Smooth muscle cell (in vitro differentiated cells): ENCODE measurements at regions not wholly inside any gene's neighbourhood (a gene's known extent, or its start where the extent isn't known, plus 50 kb on each side); places are given as distances from the start of the nearest gene placed in this dataset.

Experiments
- DNase-seq: peaks from one replicate; lab custom pipeline; 2025; ENCODE audit not compliant: unreplicated experiment; lab: John Stamatoyannopoulos, UW
- H2AFZ ChIP-seq: fragments of 200-600 bp; sonication (generic); 2 replicates; pipeline ENCODE4 v1.6.0; 2016; ENCODE audit warnings: antibody characterized with exemption, low read depth, mild to moderate bottlenecking
- H3F3A ChIP-seq: fragments of 200-600 bp; sonication (generic); 2 replicates; pipeline ENCODE4 v1.6.0; 2017; ENCODE audit warnings: antibody characterized with exemption, low read depth
- H3K27ac ChIP-seq: fragments of 200-600 bp; sonication (generic); 2 replicates; pipeline ENCODE4 v1.5.1; 2016; ENCODE audit warnings: low read depth, mild to moderate bottlenecking
- H3K27me3 ChIP-seq: fragments of 200-600 bp; sonication (generic); 2 replicates; pipeline ENCODE4 v1.6.1; 2016; ENCODE audit warnings: low read depth, mild to moderate bottlenecking
- H3K36me3 ChIP-seq: fragments of 200-600 bp; sonication (generic); 2 replicates; pipeline ENCODE4 v1.5.1; 2016; ENCODE audit warnings: low read depth
- H3K4me1 ChIP-seq: fragments of 200-600 bp; sonication (generic); 2 replicates; pipeline ENCODE4 v1.5.1; 2016; ENCODE audit warnings: low read depth
- H3K4me2 ChIP-seq: fragments of 200-600 bp; sonication (generic); 2 replicates; pipeline ENCODE4 v1.6.0; 2016; ENCODE audit warnings: mild to moderate bottlenecking
- H3K4me3 ChIP-seq: fragments of 200-600 bp; sonication (generic); 2 replicates; pipeline ENCODE4 v1.5.1; 2016; ENCODE audit warnings: mild to moderate bottlenecking
- H3K79me2 ChIP-seq: fragments of 200-600 bp; sonication (generic); 2 replicates; pipeline ENCODE4 v1.6.0; 2016; ENCODE audit warnings: low read depth, mild to moderate bottlenecking
- H3K9ac ChIP-seq: fragments of 200-600 bp; sonication (generic); 2 replicates; pipeline ENCODE4 v1.6.0; 2016; ENCODE audit warnings: low read depth
- H3K9me3 ChIP-seq: fragments of 200-600 bp; sonication (generic); replicated peaks from 2 replicates; pipeline ENCODE4 v1.5.1; 2016; ENCODE audit warnings: low read depth
- H4K20me1 ChIP-seq: fragments of 200-600 bp; sonication (generic); 2 replicates; pipeline ENCODE4 v1.6.0; 2016; ENCODE audit warnings: low read depth
- WGBS: methylation state at CpG from one replicate; pipeline ENCODE4 v1.1.7; 2016; ENCODE audit warnings: low lambda C conversion rate; 5-methylcytosine and 5-hydroxymethylcytosine counted together
- TF ChIP-seq, protein P1 (sequence below): fragments of 200-600 bp; sonication (generic); IDR thresholded peaks from 2 replicates; pipeline ENCODE4 v1.5.1; 2017; ENCODE audit warnings: borderline replicate concordance, mild to moderate bottlenecking, antibody characterized with exemption; ENCODE audit not compliant: insufficient read depth, poor library complexity, severe bottlenecking

- peak overlapping the region; percentile 60 for H3K27ac ChIP-seq
- no peaks in the 10 kb centered on the region for H3K9me3 ChIP-seq
These were observed 250.0 kb upstream of the ADGRL2 start for GRCh38 chr1:81550753-81551152.

GRCh38 chr1:81549588-81550127 lies 251.1 kb upstream of the ADGRL2 start:
- TF ChIP-seq, protein P1, sequence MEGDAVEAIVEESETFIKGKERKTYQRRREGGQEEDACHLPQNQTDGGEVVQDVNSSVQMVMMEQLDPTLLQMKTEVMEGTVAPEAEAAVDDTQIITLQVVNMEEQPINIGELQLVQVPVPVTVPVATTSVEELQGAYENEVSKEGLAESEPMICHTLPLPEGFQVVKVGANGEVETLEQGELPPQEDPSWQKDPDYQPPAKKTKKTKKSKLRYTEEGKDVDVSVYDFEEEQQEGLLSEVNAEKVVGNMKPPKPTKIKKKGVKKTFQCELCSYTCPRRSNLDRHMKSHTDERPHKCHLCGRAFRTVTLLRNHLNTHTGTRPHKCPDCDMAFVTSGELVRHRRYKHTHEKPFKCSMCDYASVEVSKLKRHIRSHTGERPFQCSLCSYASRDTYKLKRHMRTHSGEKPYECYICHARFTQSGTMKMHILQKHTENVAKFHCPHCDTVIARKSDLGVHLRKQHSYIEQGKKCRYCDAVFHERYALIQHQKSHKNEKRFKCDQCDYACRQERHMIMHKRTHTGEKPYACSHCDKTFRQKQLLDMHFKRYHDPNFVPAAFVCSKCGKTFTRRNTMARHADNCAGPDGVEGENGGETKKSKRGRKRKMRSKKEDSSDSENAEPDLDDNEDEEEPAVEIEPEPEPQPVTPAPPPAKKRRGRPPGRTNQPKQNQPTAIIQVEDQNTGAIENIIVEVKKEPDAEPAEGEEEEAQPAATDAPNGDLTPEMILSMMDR = peak; percentile 43
- H3K27me3 ChIP-seq = no peaks in the 10 kb centered on the region
- no peaks in the 10 kb centered on the region for H3K79me2 ChIP-seq
- peaks cover 19% of the 10 kb centered on the region for H3K4me1 ChIP-seq
- no peak overlapping the region for H3K9ac ChIP-seq
- no peak overlapping the region for H2AFZ ChIP-seq
- DNase-seq = no peak
- no peaks in the 10 kb centered on the region for H3K9me3 ChIP-seq
- H3K36me3 ChIP-seq = no peaks in the 10 kb centered on the region
- H3K27ac ChIP-seq = no peak overlapping the region
- no peak overlapping the region for H3K4me3 ChIP-seq
- H3K4me2 ChIP-seq = no peak overlapping the region
- WGBS = 16% methylated on average over 1 of the region's 1 CpG
- H4K20me1 ChIP-seq = no peaks in the 10 kb centered on the region
- H3F3A ChIP-seq = peaks cover 4% of the 10 kb centered on the region

More at GRCh38 chr1:81550753-81551152, 250.0 kb upstream of the ADGRL2 start:
- Histone ChIP-seq H3K27me3 (no peaks in the 10 kb centered on the region), H3K36me3 (no peaks in the 10 kb centered on the region), H3K9ac (no peak overlapping the region), H2AFZ (no peak overlapping the region), H4K20me1 (no peaks in the 10 kb centered on the region), H3F3A (peaks cover 4% of the 10 kb centered on the region), H3K79me2 (no peaks in the 10 kb centered on the region), H3K4me1 (peaks cover 19% of the 10 kb centered on the region), H3K4me2 (no peak overlapping the region), H3K4me3 (no peak overlapping the region)
- WGBS = 76% methylated on average over 1 of the region's 1 CpG
- no peak for DNase-seq
- TF ChIP-seq, protein P1 = no peak

- H3K9me3 ChIP-seq = no peaks in the 10 kb centered on the region
- H3F3A ChIP-seq = peaks cover 4% of the 10 kb centered on the region
- no peak overlapping the region for H3K4me2 ChIP-seq
- no peak overlapping the region for H3K9ac ChIP-seq
- 40% methylated on average over 3 of the region's 3 CpGs for WGBS
- H3K27ac ChIP-seq = no peak overlapping the region
- no peaks in the 10 kb centered on the region for H3K27me3 ChIP-seq
- H3K4me3 ChIP-seq = no peak overlapping the region
- no peak for DNase-seq
- H4K20me1 ChIP-seq = no peaks in the 10 kb centered on the region
- H3K79me2 ChIP-seq = no peaks in the 10 kb centered on the region
- no peak overlapping the region for H2AFZ ChIP-seq
- H3K4me1 ChIP-seq = peaks cover 19% of the 10 kb centered on the region
- TF ChIP-seq, protein P1 = no peak
- H3K36me3 ChIP-seq = no peaks in the 10 kb centered on the region
These were observed 251.7 kb upstream of the ADGRL2 start for GRCh38 chr1:81548918-81549587.

DNA sequence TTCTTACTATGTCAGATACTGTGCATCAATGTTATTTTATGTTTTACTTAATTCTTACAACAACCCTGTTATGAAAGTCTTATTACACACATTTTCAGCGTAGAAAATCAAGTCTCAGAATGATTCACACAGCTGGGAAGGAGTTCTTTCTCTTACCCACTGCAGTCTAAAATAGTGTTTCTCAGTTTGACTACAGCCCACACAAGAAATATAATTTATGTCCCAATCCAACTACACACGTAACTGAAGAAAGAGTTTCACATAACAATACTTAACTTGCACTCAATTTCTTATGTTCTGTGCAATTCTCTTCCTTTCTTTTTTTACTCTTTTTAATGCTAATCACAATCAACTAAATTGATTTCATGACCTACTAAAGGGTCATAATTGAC lies 252.8 kb upstream of the ADGRL2 start:
- no peaks in the 10 kb centered on the region for H3K79me2 ChIP-seq
- H4K20me1 ChIP-seq = no peaks in the 10 kb centered on the region
- 31% methylated on average over 2 of the region's 2 CpGs for WGBS
- H3K27ac ChIP-seq = no peak overlapping the region
- H3K27me3 ChIP-seq = no peaks in the 10 kb centered on the region
- H3F3A ChIP-seq = peaks cover 4% of the 10 kb centered on the region
- TF ChIP-seq, protein P1 = no peak
- no peaks in the 10 kb centered on the region for H3K36me3 ChIP-seq
- H3K4me2 ChIP-seq = no peak overlapping the region
- H2AFZ ChIP-seq = no peak overlapping the region
- H3K9ac ChIP-seq = no peak overlapping the region
- no peaks in the 10 kb centered on the region for H3K9me3 ChIP-seq
- no peak overlapping the region for H3K4me3 ChIP-seq
- DNase-seq = no peak
- peaks cover 19% of the 10 kb centered on the region for H3K4me1 ChIP-seq
